Fibroblast of skin of right biceps (primary cell): ENCODE measurements at regions not wholly inside any gene's neighbourhood (a gene's known extent, or its start where the extent isn't known, plus 50 kb on each side); places are given as distances from the start of the nearest gene placed in this dataset.

Source experiments
- DNase-seq: peaks from one replicate; pipeline ENCODE4 v3.0.0-alpha.2; 2013

GRCh38 chr11:69918938-69919650 is 99.9 kb upstream of the FGF3 start:
- peak; percentile 51 for DNase-seq

GRCh38 chr11:69919659-69920344 is 100.6 kb upstream of the FGF3 start:
- no peak for DNase-seq

GRCh38 chr11:69920345-69921127 is 101.3 kb upstream of the FGF3 start:
- DNase-seq, result no peak

GRCh38 chr11:69921128-69922014 is 102.2 kb upstream of the FGF3 start:
- DNase-seq, result no peak

GRCh38 chr11:69922015-69922595 is 102.9 kb upstream of the FGF3 start:
- DNase-seq, result no peak

- no peak for DNase-seq
Observed at GRCh38 chr11:69922596-69923111, 103.4 kb upstream of the FGF3 start.

- DNase-seq, result no peak
Observed at GRCh38 chr11:69923196-69923595, 104.0 kb upstream of the FGF3 start.

GRCh38 chr11:69923641-69924307 is 104.6 kb upstream of the FGF3 start:
- no peak for DNase-seq

GRCh38 chr11:69924308-69925161 is 105.3 kb upstream of the FGF3 start:
- no peak for DNase-seq

- no peak for DNase-seq
Observed at GRCh38 chr11:69925366-69926196, 106.4 kb upstream of the FGF3 start.

- no peak for DNase-seq
Observed at GRCh38 chr11:69926376-69927050, 107.3 kb upstream of the FGF3 start.

GRCh38 chr11:69928121-69928520 is 108.9 kb upstream of the FGF3 start:
- no peak for DNase-seq

GRCh38 chr11:69928975-69929374 is 109.8 kb upstream of the FGF3 start:
- DNase-seq, result no peak

GRCh38 chr11:69930081-69931059 is 111.2 kb upstream of the FGF3 start:
- no peak for DNase-seq

GRCh38 chr11:69931060-69931910 is 112.1 kb upstream of the FGF3 start:
- DNase-seq, result no peak

- no peak for DNase-seq
Observed at GRCh38 chr11:69931994-69932910, 113.0 kb upstream of the FGF3 start.
